Ovary (tissue), 7 donors: ENCODE measurements at regions not wholly inside any gene's neighbourhood (a gene's known extent, or its start where the extent isn't known, plus 50 kb on each side); places are given as distances from the start of the nearest gene placed in this dataset.

Source experiments
- DNase-seq, 5 donors: peaks; one replicate each; pipeline ENCODE4 v3.0.0-alpha.2; 2019 to 2020
- H3K27ac ChIP-seq, 2 donors: fragments of 200-600 bp; one replicate each; pipeline versions ENCODE4 v1.5.1 to v1.8.0; 2019 to 2022
- H3K27me3 ChIP-seq: fragments of 200-600 bp; one replicate; pipeline ENCODE4 v1.8.0; 2022
- H3K36me3 ChIP-seq: fragments of 200-600 bp; sonication (generic); one replicate; pipeline ENCODE4 v1.5.1; 2019
- H3K4me1 ChIP-seq: one replicate; pipeline ENCODE4 v1.8.1; 2013; ENCODE audit warnings: mild to moderate bottlenecking, moderate library complexity; ENCODE audit not compliant: insufficient read depth
- H3K4me3 ChIP-seq: fragments of 200-600 bp; sonication (generic); one replicate; pipeline ENCODE4 v1.5.1; 2017
- H3K9me3 ChIP-seq, 2 donors: fragments of 200-600 bp in 1 of 2; sonication (generic) in 1 of 2; one replicate each; pipeline versions ENCODE4 v1.5.1 to v1.8.1; 2013 to 2019; ENCODE audit warnings: mild to moderate bottlenecking in 1 of 2, moderate library complexity in 1 of 2
- EP300 ChIP-seq: sonication (generic); formaldehyde crosslinking; IDR thresholded peaks from one replicate; pipeline ENCODE4 v1.6.1; 2017; ENCODE audit warnings: antibody characterized with exemption
- POLR2A ChIP-seq: fragments of 450-650 bp; IDR thresholded peaks from one replicate; pipeline ENCODE4 v1.6.1; 2017; ENCODE audit warnings: antibody characterized with exemption, mild to moderate bottlenecking, moderate library complexity
- WGBS, 3 donors: extraction: QIAGEN DNeasy Blood & Tissue Kit in 1 of 3; methylation state at CpG; one replicate each; pipeline versions ENCODE4 v1.1.5 to v1.1.7; 2013 to 2017; 5-methylcytosine and 5-hydroxymethylcytosine counted together
- intact Hi-C, 4 donors: fragments of 100-400 bp; cut with DNase I; formaldehyde crosslinking; loops; one replicate each; pipeline versions ENCODE4 v1.11.0 to v1.15.1; 2022 to 2023
- TF ChIP-seq, protein P1 (sequence below), 3 donors: fragments of 450-650 bp in 2 of 3; fragments of 200-600 bp in 1 of 3; IDR thresholded peaks; one replicate each; pipeline versions ENCODE4 v1.5.1 to v1.8.0; 2016 to 2022; ENCODE audit warnings: antibody characterized with exemption in 3 of 3, mild to moderate bottlenecking in 1 of 3
- donor health status: DM: no; HTN: no; CAD: no; lungs with moderate emphysema.
- donor health status: DM: no; HTN: no; CAD: no.
- donor health status: Bipolar disorder and iron deficiency.
- donor health status: DM: no; HTN: no; CAD: no.
- donor health status: DM: yes; HTN: yes; CAD: no.

DNA sequence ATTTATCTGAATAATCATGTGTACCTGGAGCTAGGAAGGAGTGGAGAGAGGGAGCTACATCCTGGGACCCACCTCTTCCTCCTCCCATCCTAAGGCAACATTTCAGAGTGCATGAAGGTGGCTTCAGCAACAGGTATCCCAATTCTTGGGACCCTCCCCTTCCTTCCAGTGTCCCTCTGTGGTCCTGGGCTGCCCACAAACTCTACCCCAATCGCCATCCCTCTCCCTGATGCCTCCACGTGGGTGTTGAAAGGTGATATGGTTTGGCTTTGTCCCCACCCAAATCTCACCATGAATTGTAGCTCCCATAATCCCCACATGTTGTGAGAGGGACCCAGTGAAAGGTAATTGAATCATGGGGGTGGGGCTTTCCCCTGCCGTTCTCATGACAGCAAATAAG lies 121.4 kb downstream of the MED10 start:
- DNase-seq, result no peak
- TF ChIP-seq POLR2A, result no peak
- no peak for TF ChIP-seq EP300
- TF ChIP-seq, protein P1, sequence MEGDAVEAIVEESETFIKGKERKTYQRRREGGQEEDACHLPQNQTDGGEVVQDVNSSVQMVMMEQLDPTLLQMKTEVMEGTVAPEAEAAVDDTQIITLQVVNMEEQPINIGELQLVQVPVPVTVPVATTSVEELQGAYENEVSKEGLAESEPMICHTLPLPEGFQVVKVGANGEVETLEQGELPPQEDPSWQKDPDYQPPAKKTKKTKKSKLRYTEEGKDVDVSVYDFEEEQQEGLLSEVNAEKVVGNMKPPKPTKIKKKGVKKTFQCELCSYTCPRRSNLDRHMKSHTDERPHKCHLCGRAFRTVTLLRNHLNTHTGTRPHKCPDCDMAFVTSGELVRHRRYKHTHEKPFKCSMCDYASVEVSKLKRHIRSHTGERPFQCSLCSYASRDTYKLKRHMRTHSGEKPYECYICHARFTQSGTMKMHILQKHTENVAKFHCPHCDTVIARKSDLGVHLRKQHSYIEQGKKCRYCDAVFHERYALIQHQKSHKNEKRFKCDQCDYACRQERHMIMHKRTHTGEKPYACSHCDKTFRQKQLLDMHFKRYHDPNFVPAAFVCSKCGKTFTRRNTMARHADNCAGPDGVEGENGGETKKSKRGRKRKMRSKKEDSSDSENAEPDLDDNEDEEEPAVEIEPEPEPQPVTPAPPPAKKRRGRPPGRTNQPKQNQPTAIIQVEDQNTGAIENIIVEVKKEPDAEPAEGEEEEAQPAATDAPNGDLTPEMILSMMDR (IDR thresholded peaks at IDR 0.05), result no peak
- H3K4me1 ChIP-seq, result no peaks in the 10 kb centered on the region
- 51 to 72% (median 62%) methylated on average over 3 of the region's 3 CpGs for WGBS, 3 donors
- no peaks in the 10 kb centered on the region for H3K27me3 ChIP-seq
- no peak overlapping the region for H3K27ac ChIP-seq
- intact Hi-C loops, result no loop called here
- H3K9me3 ChIP-seq, result no peaks in the 10 kb centered on the region
- no peak overlapping the region for H3K4me3 ChIP-seq
- H3K36me3 ChIP-seq, result no peaks in the 10 kb centered on the region

DNA sequence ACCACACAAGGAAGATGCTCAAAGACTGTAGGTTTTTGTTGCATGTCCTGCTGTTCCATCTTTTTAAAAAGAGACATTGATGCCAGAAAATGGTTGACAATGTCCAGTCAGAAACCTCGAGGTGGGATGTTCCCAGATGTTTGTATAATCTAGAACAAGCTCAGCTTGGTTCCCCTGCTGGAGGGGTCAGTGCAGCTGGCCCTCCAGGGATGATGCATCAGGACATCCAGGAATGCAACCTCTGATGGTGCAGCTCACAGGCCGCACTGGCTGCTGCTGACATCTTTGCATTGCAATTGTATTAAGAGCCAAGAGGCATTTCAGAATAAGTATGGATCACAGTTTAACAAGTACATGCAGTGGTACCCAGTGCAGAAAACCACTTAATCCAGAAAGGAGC lies 122.4 kb downstream of the MED10 start:
- Histone ChIP-seq H3K27ac (no peak overlapping the region), H3K27me3 (no peaks in the 10 kb centered on the region), H3K9me3 (no peaks in the 10 kb centered on the region), H3K36me3 (no peaks in the 10 kb centered on the region), H3K4me1 (no peaks in the 10 kb centered on the region), H3K4me3 (no peak overlapping the region)
- intact Hi-C loops, result no loop called here
- no peak for DNase-seq
- no peak for TF ChIP-seq EP300
- TF ChIP-seq POLR2A, result no peak
- TF ChIP-seq, protein P1 (IDR thresholded peaks at IDR 0.05), result no peak
- WGBS, 3 donors, result 32 to 60% (median 55%) methylated on average over 2 of the region's 2 CpGs

DNA sequence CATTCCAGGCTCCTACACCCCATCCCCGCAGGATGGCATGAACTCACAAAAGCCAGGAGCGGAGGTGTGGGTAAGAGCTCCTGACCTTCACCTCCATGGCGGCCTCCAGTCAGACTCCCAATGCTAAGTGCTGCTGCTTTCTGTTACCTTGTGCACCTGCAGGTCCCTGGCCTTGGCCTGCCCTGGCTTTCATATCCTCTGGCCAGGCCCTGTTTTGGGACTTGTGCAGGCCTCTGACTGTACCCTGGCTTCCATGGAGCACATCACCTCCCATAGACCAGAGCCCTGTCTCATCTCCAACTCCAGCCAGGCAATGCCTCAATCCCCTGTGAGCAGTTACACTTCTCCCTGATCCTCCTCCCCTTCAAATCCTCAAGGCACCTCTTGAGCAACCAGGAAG lies 124.5 kb downstream of the MED10 start:
- no peaks in the 10 kb centered on the region for H3K27me3 ChIP-seq
- no peaks in the 10 kb centered on the region for H3K9me3 ChIP-seq
- no peak overlapping the region for H3K27ac ChIP-seq
- WGBS, 3 donors, result 65 to 79% (median 66%) methylated on average over 3 of the region's 3 CpGs
- DNase-seq, result no peak
- TF ChIP-seq, protein P1 (IDR thresholded peaks at IDR 0.05), result no peak
- TF ChIP-seq EP300 (no peak), POLR2A (no peak)
- no peak overlapping the region for H3K4me3 ChIP-seq
- H3K4me1 ChIP-seq, result no peaks in the 10 kb centered on the region
- no peaks in the 10 kb centered on the region for H3K36me3 ChIP-seq
- intact Hi-C loops, result no loop called here

- H3K36me3 ChIP-seq, result no peaks in the 10 kb centered on the region
- 74 to 82% (median 75%) methylated on average over 5 of the region's 5 CpGs for WGBS, 3 donors
- no peak overlapping the region for H3K4me3 ChIP-seq
- no peaks in the 10 kb centered on the region for H3K4me1 ChIP-seq
- no peaks in the 10 kb centered on the region for H3K27me3 ChIP-seq
- intact Hi-C loops, result no loop called here
- no peaks in the 10 kb centered on the region for H3K9me3 ChIP-seq
- no peak overlapping the region for H3K27ac ChIP-seq
- DNase-seq, result no peak
- TF ChIP-seq POLR2A (no peak), EP300 (no peak)
- TF ChIP-seq, protein P1 (IDR thresholded peaks at IDR 0.05), result no peak
Measured at GRCh38 chr5:6253281-6253680, 125.1 kb downstream of the MED10 start.

- Histone ChIP-seq H3K9me3 (no peaks in the 10 kb centered on the region), H3K27me3 (no peaks in the 10 kb centered on the region), H3K36me3 (no peaks in the 10 kb centered on the region), H3K27ac (no peak overlapping the region), H3K4me3 (no peak overlapping the region), H3K4me1 (no peaks in the 10 kb centered on the region)
- WGBS, 3 donors, result 79 to 85% (median 80%) methylated on average over 6 of the region's 6 CpGs
- intact Hi-C loops, result no loop called here
- TF ChIP-seq, protein P1 (IDR thresholded peaks at IDR 0.05), result no peak
- TF ChIP-seq POLR2A, result no peak
- no peak for TF ChIP-seq EP300
- no peak for DNase-seq
Measured at GRCh38 chr5:6252581-6252980, 125.8 kb downstream of the MED10 start.
